MCF 10A (cell line): ENCODE measurements at regions not wholly inside any gene's neighbourhood (a gene's known extent, or its start where the extent isn't known, plus 50 kb on each side); places are given as distances from the start of the nearest gene placed in this dataset.

Experiments
- BruUV-seq: library from RNA; stranded (reverse); fragments of 400-500 nt; replicated peaks from 2 replicates; lab custom pipeline; 2021; lab: Mats Ljungman, UMichigan
- CTCF ChIA-PET: fragments of 300-600 bp; sonication (Branson Sonifier 250); formaldehyde crosslinking; extraction: SDS; loops from one replicate; lab custom pipeline; 2021; ENCODE audit warnings: antibody characterized with exemption, inconsistent platforms; lab: Yijun Ruan, JAX
- POLR2A ChIA-PET: fragments of 300-600, 350-650 bp; sonication (Branson Sonifier 250); formaldehyde crosslinking; extraction: SDS; loops from one replicate; lab custom pipeline; 2020; ENCODE audit warnings: antibody characterized with exemption, inconsistent platforms; lab: Yijun Ruan, JAX
- DNase-seq: peaks from one replicate; pipeline ENCODE4 v3.0.0-alpha.2; 2018; ENCODE audit not compliant: unreplicated experiment
- H3K27ac Mint-ChIP-seq: one replicate; pipeline ENCODE4 v1.8.0; 2022; ENCODE audit warnings: mild to moderate bottlenecking, low read depth, mixed read lengths; ENCODE audit not compliant: unreplicated experiment
- H3K27me3 Mint-ChIP-seq: one replicate; pipeline ENCODE4 v1.8.0; 2022; ENCODE audit warnings: mixed read lengths; ENCODE audit not compliant: insufficient read depth, unreplicated experiment
- H3K36me3 Mint-ChIP-seq: one replicate; pipeline ENCODE4 v1.8.0; 2022; ENCODE audit warnings: mild to moderate bottlenecking, moderate library complexity, mixed read lengths; ENCODE audit not compliant: insufficient read depth, unreplicated experiment
- H3K4me1 Mint-ChIP-seq: one replicate; pipeline ENCODE4 v1.8.0; 2022; ENCODE audit warnings: mixed read lengths; ENCODE audit not compliant: insufficient read depth, unreplicated experiment
- H3K4me3 Mint-ChIP-seq: one replicate; pipeline ENCODE4 v1.8.0; 2022; ENCODE audit warnings: mild to moderate bottlenecking, moderate library complexity, mixed read lengths; ENCODE audit not compliant: unreplicated experiment
- H3K9me3 Mint-ChIP-seq: one replicate; pipeline ENCODE4 v1.8.0; 2022; ENCODE audit warnings: mixed read lengths; ENCODE audit not compliant: unreplicated experiment
- intact Hi-C: fragments of 100-400 bp; cut with micrococcal nuclease; formaldehyde crosslinking; loops from 2 replicates; pipeline ENCODE4 v1.14.1; 2022
- TF ChIP-seq, protein P1 (sequence below): fragments of 200-600 bp; IDR thresholded peaks from one replicate; pipeline ENCODE4 v1.8.0; 2022; ENCODE audit warnings: antibody characterized with exemption, mild to moderate bottlenecking; ENCODE audit not compliant: unreplicated experiment

DNA sequence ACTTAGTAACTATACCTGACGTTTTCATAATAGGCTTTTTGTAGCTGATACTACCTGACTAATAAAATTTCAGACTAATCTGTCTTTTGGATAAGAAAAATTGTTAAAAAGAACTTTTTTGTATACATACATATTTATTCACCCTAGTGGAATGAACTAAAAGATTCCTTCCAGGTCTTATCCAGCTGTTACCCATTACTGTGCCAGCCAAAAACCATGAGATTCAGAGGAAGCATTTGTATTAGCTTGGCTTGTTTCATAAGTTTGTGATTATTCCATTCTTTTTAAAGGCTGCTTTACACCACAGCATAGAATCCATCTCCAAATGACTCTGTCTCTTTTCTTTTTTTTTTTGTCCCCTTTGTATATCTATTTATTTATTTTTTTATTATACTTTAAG lies 149.4 kb downstream of the FAT4 start:
- BruUV-seq = no TSS peak
- Mint-ChIP-seq H3K4me3 (no peak overlapping the region), H3K36me3 (peaks cover 6% of the 10 kb centered on the region), H3K9me3 (no peaks in the 10 kb centered on the region), H3K4me1 (no peaks in the 10 kb centered on the region), H3K27me3 (no peaks in the 10 kb centered on the region), H3K27ac (no peak overlapping the region)
- intact Hi-C loops = no loop called here
- ChIA-PET POLR2A (no interaction called here), CTCF (no interaction called here)
- no peak for DNase-seq
- TF ChIP-seq, protein P1, sequence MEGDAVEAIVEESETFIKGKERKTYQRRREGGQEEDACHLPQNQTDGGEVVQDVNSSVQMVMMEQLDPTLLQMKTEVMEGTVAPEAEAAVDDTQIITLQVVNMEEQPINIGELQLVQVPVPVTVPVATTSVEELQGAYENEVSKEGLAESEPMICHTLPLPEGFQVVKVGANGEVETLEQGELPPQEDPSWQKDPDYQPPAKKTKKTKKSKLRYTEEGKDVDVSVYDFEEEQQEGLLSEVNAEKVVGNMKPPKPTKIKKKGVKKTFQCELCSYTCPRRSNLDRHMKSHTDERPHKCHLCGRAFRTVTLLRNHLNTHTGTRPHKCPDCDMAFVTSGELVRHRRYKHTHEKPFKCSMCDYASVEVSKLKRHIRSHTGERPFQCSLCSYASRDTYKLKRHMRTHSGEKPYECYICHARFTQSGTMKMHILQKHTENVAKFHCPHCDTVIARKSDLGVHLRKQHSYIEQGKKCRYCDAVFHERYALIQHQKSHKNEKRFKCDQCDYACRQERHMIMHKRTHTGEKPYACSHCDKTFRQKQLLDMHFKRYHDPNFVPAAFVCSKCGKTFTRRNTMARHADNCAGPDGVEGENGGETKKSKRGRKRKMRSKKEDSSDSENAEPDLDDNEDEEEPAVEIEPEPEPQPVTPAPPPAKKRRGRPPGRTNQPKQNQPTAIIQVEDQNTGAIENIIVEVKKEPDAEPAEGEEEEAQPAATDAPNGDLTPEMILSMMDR = no peak

DNA sequence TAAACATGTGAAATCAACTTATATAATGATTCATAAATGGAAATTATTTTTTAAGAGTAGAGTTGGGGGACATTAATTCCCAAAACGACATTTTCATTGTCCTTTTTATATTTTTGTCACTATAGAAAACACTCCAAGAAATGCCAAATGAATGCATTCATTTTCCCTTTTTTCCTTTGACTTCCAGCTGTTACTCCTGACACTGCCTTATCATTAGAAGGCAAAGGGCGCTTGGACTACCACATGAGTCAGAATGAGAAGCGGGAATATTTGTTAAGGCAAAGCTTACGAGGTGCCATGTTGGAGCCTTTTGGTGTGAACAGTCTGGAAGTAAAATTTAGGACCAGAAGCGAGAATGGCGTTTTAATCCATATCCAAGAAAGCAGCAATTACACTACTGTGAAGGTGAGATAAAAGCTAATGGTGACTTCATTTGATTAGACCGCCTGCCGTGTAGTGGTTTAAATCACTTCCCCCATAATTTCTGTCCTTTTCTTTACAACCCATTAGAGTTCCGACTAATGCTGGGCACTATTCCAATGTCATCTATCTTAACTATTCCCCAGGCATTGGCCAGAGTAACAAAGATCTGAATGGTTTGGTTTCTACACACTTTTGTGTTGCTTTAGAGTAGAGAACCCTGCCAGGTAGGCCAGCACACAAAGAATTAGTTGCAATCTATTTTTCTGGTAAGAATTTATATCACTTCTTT lies 166.7 kb downstream of the FAT4 start:
- Mint-ChIP-seq H3K36me3 (peaks cover 11% of the 10 kb centered on the region), H3K27me3 (no peaks in the 10 kb centered on the region), H3K27ac (no peak overlapping the region), H3K4me1 (no peaks in the 10 kb centered on the region), H3K4me3 (no peak overlapping the region), H3K9me3 (no peaks in the 10 kb centered on the region)
- intact Hi-C loops = no loop called here
- POLR2A ChIA-PET = no interaction called here
- CTCF ChIA-PET = no interaction called here
- TF ChIP-seq, protein P1 = no peak
- no TSS peak for BruUV-seq
- no peak for DNase-seq

DNA sequence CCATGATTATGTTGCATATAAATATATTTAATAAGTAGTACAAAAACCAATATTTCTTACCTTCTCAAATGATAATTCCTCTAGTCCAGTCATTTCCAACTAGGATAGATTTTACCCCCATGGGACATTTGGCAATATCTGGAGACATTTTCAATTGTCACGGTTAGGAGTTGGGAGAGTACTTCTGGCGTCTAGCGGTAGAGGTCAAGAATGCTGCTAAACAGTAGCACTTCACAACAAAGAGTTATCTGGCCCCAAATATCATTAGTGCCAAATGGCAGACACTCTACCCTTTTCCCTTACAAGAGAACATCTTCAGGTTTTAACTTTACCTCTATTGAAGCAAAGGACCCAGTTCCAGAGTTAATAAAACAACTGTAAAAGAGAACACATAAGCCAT lies 168.1 kb downstream of the FAT4 start:
- H3K27ac Mint-ChIP-seq = no peak overlapping the region
- ChIA-PET POLR2A (no interaction called here), CTCF (no interaction called here)
- H3K4me1 Mint-ChIP-seq = no peaks in the 10 kb centered on the region
- intact Hi-C loops = no loop called here
- TF ChIP-seq, protein P1 = no peak
- no peak overlapping the region for H3K4me3 Mint-ChIP-seq
- H3K9me3 Mint-ChIP-seq = no peaks in the 10 kb centered on the region
- H3K36me3 Mint-ChIP-seq = peaks cover 18% of the 10 kb centered on the region
- DNase-seq = no peak
- no TSS peak for BruUV-seq
- no peaks in the 10 kb centered on the region for H3K27me3 Mint-ChIP-seq

DNA sequence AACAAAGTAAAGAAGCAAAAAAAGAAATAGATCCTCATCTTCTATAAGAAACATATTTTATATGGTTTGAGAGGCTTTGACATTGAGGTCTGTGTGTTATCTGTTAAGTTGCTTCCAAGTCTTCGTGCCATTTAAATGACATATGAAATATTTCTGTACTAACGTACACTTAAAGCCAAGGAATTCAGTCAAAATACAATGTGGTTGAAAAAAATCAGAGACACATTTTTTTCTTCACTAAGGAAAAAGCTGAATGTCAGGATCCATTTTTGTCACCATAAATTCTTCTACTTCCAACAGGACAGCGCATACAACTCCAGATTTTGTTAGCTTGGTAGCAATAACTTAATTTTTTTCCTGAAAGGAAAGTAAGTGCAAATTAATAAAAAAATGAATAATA lies 168.5 kb downstream of the FAT4 start:
- no peaks in the 10 kb centered on the region for H3K9me3 Mint-ChIP-seq
- ChIA-PET POLR2A (no interaction called here), CTCF (no interaction called here)
- no peak overlapping the region for H3K4me3 Mint-ChIP-seq
- TF ChIP-seq, protein P1 = no peak
- DNase-seq = no peak
- H3K27ac Mint-ChIP-seq = no peak overlapping the region
- H3K36me3 Mint-ChIP-seq = peaks cover 18% of the 10 kb centered on the region
- H3K4me1 Mint-ChIP-seq = no peaks in the 10 kb centered on the region
- BruUV-seq = no TSS peak
- H3K27me3 Mint-ChIP-seq = no peaks in the 10 kb centered on the region
- intact Hi-C loops = no loop called here
